ENCODE measurements at regions not wholly inside any gene's neighbourhood (a gene's known extent, or its start where the extent isn't known, plus 50 kb on each side); places are given as distances from the start of the nearest gene placed in this dataset.
A peak's percentile ranks its signal among the peaks of the same experiment; 100 is the strongest.
"Not testable (repeated sequence)": the region's sequence is repeated elsewhere in the genome, so short reads cannot be mapped to it uniquely, and the experiment has no call there.

DNA sequence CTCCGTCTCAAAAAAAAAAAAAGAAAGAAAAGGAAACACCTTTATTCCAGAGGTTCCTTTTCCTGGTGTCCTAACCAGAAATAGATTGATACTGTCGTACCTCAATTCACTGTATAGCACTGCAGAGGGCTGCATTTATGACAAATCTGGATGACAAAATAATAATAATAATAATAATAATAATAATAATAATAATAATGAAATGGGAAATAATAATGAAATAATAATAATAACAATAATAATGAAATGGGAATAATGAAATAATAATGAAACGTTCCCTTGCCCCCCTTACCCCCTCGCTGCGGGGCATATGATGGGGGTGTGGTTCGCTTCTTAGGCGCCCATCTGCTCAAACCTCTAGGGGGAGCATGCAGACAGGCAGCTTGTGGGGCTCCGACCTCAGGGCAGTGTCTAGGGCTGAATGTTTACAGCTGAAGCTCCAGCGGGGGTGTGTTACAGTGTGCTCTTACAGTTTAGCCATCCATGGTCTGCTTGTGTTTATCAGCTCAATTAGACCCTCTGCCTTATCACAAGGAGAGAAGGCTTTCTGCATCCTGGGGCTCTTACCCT lies 1088.3 kb upstream of the SEL1L start:
- no peak overlapping the region for H3K27ac Mint-ChIP-seq
- H3K27me3 Mint-ChIP-seq (ENCODE audit: low read depth), result no peaks in the 10 kb centered on the region
- H3K4me3 Mint-ChIP-seq, result no peak overlapping the region
- H3K4me1 Mint-ChIP-seq (ENCODE audit: low read depth), result no peaks in the 10 kb centered on the region
- peaks cover 9% of the 10 kb centered on the region for H3K9me3 Mint-ChIP-seq
- no peaks in the 10 kb centered on the region for H3K36me3 Mint-ChIP-seq (ENCODE audit: low read depth)

DNA sequence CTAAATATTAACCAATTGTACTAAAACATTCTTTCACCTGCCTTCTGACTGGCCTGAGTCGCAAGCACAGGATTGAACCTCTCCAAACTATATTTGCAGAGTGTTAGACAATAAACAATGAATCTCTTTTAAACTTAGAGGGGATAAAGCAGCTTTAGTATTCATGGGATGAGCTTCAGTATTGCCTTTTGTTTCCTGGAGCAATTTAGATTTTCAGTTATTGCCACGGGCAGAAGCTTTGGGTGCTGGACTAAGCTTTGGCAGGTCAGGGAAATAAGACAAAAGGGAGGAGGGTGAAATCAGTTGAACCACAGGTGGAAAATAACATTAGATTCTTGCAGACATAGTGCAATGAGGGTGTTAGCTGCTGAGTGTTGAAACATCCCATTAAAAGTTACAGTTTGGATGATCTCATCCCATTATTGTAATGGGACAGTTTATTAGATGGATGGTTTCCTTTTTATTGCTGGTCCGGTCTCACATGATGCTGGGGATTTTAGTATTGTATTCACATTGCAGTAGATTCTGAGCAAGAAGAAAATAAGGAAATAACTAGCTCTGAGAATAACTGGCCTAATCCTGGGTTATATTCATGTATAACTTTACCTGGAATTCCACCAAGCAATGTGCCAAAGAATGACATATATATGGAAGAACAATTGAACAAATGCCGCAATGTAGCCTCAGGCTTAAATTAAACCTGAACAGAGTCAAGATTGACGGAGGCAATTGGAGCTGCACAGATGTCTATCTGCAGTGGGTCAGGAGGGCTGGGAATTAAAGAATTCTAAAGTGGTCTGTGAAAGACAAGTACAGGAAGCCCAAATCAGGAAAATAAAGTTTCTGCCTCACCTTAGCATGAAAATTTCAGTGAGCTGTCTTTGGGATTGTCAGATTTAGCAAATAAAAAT lies 1092.8 kb upstream of the SEL1L start:
- no peaks in the 10 kb centered on the region for H3K4me1 Mint-ChIP-seq (ENCODE audit: low read depth)
- no peak overlapping the region for H3K4me3 Mint-ChIP-seq

DNA sequence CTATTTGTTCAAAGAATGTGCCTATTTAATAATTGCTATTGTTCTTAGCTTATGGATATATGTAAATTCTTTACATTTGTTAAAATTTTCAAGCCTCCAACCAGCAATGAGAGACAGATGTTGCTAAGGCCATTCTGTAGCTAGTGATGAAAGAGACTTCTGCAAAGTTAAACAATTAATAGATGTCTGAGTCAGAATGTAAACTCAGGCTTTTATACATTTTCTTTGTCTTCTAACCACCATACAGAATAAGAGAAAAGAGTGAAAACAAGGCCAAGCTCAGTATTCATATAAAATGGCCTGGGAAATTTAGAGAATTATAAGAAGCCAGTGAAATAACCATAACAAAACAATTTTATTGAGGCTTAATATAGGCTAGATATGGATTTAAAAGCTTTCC lies 1102.3 kb upstream of the SEL1L start:
- Mint-ChIP-seq H3K36me3 (ENCODE audit: low read depth) (no peaks in the 10 kb centered on the region), H3K9me3 (peaks cover 9% of the 10 kb centered on the region), H3K4me1 (ENCODE audit: low read depth) (no peaks in the 10 kb centered on the region), H3K27ac (no peak overlapping the region), H3K4me3 (no peak overlapping the region), H3K27me3 (ENCODE audit: low read depth) (no peaks in the 10 kb centered on the region)

More for the DNA sequence above, 1092.8 kb upstream of the SEL1L start:
- Mint-ChIP-seq H3K36me3 (ENCODE audit: low read depth) (no peaks in the 10 kb centered on the region), H3K27ac (no peak overlapping the region), H3K27me3 (ENCODE audit: low read depth) (no peaks in the 10 kb centered on the region), H3K9me3 (peaks cover 8% of the 10 kb centered on the region)

DNA sequence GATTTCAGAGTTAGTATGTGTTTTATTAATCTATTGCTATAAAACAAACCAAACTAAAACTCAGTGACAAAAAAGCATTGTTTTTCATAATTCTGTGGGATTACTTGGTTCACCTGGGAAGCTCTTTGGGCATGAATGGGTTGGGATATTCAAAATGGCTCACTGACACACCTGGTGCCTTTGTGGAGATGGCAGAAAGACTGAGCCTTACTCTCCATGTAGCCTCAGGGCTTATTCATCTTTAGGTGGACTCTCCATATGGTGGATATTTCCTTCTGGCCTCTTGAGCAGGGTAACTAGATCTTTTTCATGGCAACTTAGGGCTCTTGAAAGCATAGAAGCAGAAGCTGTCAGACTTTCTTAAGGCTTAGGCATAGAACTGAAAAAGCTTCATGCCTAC lies 1102.8 kb upstream of the SEL1L start:
- no peak overlapping the region for H3K4me3 Mint-ChIP-seq
- H3K27me3 Mint-ChIP-seq (ENCODE audit: low read depth), result no peaks in the 10 kb centered on the region
- no peak overlapping the region for H3K27ac Mint-ChIP-seq
- H3K4me1 Mint-ChIP-seq (ENCODE audit: low read depth), result no peaks in the 10 kb centered on the region
- H3K9me3 Mint-ChIP-seq, result peaks cover 8% of the 10 kb centered on the region
- H3K36me3 Mint-ChIP-seq (ENCODE audit: low read depth), result no peaks in the 10 kb centered on the region

DNA sequence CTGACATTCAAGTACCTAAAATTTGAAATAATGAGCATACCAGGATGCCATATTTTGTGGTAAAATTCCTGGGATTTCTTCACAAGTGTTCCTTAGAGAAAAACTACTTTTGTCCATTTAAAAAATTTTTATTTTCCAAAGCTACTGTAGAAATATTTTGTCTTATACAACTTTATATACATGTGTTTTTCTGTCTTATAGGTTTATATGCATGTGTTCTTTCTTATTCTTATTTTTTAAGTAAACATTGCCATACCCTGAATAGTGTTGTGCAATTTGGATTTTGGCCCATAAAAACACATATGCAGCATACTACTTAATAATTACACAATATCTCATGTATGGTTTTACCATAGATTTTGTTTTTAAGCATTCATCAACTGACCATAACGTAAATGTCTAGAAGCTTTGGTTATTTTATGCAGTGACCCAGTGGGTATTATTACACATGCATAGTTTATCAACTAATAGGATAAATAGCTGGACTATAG lies 1107.4 kb upstream of the SEL1L start:
- Mint-ChIP-seq H3K27me3 (ENCODE audit: low read depth) (no peaks in the 10 kb centered on the region), H3K9me3 (no peaks in the 10 kb centered on the region), H3K36me3 (ENCODE audit: low read depth) (no peaks in the 10 kb centered on the region), H3K27ac (no peak overlapping the region), H3K4me1 (ENCODE audit: low read depth) (no peaks in the 10 kb centered on the region), H3K4me3 (no peak overlapping the region)

DNA sequence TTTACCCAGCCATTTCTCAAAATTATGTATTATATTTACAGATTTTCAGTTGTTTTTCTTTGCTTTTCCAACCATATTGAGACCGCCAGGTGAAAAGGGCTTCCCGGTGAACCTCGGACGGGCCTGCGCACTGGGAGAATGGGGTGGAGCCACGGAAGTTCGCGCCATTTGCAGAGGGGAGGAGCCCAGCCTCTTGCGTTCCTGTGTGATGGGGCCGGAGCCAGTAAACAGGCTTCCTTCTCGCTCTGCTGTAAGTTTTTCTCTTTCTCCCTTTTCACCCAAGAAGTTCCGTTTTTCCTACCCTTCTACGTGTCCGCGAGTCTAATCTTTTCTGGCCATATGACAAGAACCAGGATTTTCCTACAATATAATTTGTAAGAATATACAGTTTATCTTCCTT lies 1108.8 kb upstream of the SEL1L start:
- Mint-ChIP-seq H3K9me3 (no peaks in the 10 kb centered on the region), H3K4me1 (ENCODE audit: low read depth) (no peaks in the 10 kb centered on the region), H3K27ac (peak overlapping the region; percentile 31), H3K36me3 (ENCODE audit: low read depth) (no peaks in the 10 kb centered on the region), H3K4me3 (peak overlapping the region; percentile 69), H3K27me3 (ENCODE audit: low read depth) (no peaks in the 10 kb centered on the region)

DNA sequence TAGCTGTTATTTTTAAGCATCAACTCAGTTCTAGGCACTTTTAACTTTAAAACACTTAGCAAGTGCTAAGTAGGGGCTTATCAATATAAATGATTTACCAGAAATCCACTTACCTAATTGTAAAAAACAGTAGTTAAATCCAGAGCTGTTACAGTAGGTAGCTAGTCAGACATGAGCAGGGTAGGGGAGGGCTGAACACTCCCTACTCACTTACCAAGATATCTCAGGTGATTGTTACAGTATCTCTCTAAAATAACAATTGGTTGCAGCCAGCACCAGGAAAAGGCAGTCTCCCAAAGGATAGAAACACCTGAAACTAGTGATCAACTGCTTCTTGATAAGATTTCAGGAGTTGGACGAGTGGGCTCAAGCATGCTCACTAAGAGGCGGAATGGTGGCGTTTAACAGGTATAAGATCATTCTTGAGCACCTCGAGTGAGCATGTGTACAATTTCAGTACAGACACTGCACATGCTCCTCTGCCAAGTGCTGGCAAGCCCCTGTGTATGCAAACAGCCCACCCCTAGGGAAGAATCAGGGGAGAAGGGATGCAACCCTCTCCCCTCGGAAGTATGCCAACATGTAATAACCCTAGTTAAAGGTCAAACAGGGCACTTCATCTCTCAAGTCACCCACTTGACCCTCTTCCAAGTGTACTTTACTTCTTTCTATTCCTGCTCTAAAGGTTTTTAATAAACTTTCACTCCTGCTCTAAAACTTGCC lies 1113.6 kb upstream of the SEL1L start:
- Mint-ChIP-seq H3K4me3 (no peak overlapping the region), H3K9me3 (no peaks in the 10 kb centered on the region), H3K27me3 (ENCODE audit: low read depth) (no peaks in the 10 kb centered on the region), H3K27ac (no peak overlapping the region), H3K4me1 (ENCODE audit: low read depth) (no peaks in the 10 kb centered on the region), H3K36me3 (ENCODE audit: low read depth) (no peaks in the 10 kb centered on the region)

DNA sequence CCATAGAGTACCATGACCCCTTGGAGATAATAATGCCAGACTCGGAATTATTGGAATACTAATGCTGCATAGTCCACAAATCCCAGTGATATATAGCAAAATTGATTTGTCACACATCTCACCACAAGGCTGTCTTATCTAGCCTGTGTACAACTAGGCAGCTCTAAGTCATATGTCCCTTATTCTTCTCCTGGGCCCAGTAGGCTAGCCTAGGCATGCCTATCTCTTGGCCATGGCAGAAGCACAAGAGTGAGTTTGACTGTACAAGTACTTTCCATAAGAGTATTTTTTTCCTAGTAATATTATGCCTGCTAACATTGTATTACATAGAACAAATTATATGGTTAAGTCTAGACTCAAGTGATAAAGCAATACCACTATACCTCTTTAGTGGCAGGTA lies 1122.1 kb upstream of the SEL1L start:
- Mint-ChIP-seq H3K9me3 (peaks cover 7% of the 10 kb centered on the region), H3K27me3 (ENCODE audit: low read depth) (no peaks in the 10 kb centered on the region), H3K36me3 (ENCODE audit: low read depth) (no peaks in the 10 kb centered on the region), H3K27ac (no peak overlapping the region), H3K4me3 (no peak overlapping the region), H3K4me1 (ENCODE audit: low read depth) (no peaks in the 10 kb centered on the region)

DNA sequence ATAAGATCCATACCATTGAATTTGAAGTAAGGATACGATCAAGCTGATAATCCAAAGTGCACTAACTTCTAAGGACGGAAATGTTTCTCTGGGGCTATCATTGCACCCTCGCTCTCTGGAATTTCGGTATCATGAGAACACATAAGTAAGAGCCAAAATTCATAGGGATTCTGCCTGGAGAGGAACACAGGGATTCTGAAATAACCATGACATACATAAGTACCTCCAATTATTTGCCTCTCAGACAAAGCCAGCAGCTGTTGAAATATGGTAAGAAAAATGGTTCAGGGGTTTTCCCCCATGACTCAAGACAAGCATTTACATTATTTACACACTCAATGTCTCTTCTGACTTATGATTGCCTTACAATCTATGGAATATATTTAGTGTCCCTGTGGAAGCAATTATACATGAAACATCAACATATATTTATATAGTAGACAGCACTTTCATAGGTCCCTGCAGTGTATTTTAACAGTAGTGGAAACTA lies 1123.6 kb upstream of the SEL1L start:
- Mint-ChIP-seq H3K27me3 (ENCODE audit: low read depth) (no peaks in the 10 kb centered on the region), H3K4me3 (no peak overlapping the region), H3K9me3 (peaks cover 7% of the 10 kb centered on the region), H3K27ac (no peak overlapping the region), H3K4me1 (ENCODE audit: low read depth) (no peaks in the 10 kb centered on the region), H3K36me3 (ENCODE audit: low read depth) (no peaks in the 10 kb centered on the region)

DNA sequence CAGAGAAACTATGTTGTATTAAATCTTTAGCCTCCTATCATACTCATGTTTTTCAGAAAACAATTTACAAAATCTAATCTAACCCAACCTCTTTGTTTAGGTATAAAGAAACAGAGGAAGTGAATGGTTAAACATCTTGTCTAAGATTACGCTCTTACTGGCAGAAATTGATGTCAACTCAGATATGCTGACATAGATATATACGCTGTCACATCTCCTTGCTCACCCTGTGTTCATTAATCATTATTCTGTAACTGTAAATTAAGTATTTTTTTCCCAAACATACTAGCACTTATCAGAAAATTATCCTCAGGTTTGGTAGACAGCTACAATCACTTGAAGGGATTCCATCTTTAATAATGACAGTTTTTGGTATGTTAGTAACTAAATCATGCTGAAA lies 1127.6 kb upstream of the SEL1L start:
- no peaks in the 10 kb centered on the region for H3K27me3 Mint-ChIP-seq (ENCODE audit: low read depth)
- no peaks in the 10 kb centered on the region for H3K36me3 Mint-ChIP-seq (ENCODE audit: low read depth)
- no peaks in the 10 kb centered on the region for H3K9me3 Mint-ChIP-seq
- no peak overlapping the region for H3K4me3 Mint-ChIP-seq
- H3K4me1 Mint-ChIP-seq (ENCODE audit: low read depth), result no peaks in the 10 kb centered on the region
- no peak overlapping the region for H3K27ac Mint-ChIP-seq

DNA sequence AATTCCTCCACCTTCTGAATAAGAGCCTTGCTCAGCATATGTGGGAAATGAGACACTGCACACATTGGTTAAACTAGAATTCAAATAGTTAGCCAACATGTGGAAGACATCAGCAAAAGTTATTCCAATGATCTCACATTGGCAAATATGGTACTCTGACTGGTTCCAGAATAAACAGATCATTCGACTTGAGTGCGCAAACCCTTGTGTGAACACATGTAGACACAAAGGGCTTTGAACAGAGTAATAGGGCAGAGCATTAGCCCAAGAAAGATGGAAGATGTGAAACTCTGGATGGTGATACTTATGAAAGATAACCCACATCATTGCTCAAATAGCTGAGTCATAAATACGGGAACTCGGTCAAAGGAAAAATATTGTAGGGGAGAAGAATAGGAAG lies 1133.4 kb upstream of the SEL1L start:
- Mint-ChIP-seq H3K27ac (no peak overlapping the region), H3K4me3 (no peak overlapping the region), H3K27me3 (ENCODE audit: low read depth) (no peaks in the 10 kb centered on the region), H3K9me3 (no peaks in the 10 kb centered on the region), H3K36me3 (ENCODE audit: low read depth) (no peaks in the 10 kb centered on the region), H3K4me1 (ENCODE audit: low read depth) (no peaks in the 10 kb centered on the region)

DNA sequence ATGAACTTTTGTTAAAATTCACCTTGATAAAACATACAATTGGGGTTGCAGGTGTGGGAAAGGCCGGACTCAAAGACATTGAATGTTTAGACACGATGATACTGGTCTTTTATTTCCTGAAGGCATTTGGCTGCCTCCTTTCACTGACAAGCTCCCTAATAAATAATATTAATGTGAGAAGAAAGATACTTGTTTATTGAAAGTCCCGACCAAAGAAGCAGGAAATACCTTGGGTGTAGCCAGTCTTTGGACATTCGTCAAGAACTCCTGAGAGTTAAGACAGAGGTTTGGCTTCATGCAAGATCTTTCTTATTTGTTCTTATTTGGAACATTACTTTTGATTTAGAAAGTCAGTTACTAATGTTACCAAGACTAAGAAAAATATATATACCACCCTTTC lies 1133.8 kb upstream of the SEL1L start:
- H3K27ac Mint-ChIP-seq, result no peak overlapping the region
- no peaks in the 10 kb centered on the region for H3K9me3 Mint-ChIP-seq
- H3K4me3 Mint-ChIP-seq, result no peak overlapping the region
- H3K4me1 Mint-ChIP-seq (ENCODE audit: low read depth), result no peaks in the 10 kb centered on the region
- no peaks in the 10 kb centered on the region for H3K27me3 Mint-ChIP-seq (ENCODE audit: low read depth)
- H3K36me3 Mint-ChIP-seq (ENCODE audit: low read depth), result no peaks in the 10 kb centered on the region

DNA sequence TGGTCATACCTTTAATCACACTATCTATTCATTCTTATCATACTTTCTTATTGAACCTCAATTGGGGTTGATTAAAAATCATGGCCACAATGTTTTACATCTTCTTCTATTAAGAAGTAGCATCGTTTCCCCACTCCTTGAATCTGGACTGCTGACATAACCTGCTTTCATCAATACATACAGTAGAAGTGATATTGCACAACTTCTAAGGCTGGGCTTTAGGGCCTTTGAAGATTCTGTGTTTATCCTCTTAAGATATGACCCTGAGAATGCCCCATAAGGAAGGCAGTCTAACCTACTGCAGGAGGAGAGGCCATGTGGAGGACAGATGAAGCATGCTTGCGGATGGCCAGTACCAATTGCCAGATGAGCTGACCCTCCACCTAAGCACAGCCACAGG lies 1142.8 kb upstream of the SEL1L start:
- H3K4me1 Mint-ChIP-seq (ENCODE audit: low read depth), result no peaks in the 10 kb centered on the region
- no peak overlapping the region for H3K27ac Mint-ChIP-seq
- H3K36me3 Mint-ChIP-seq (ENCODE audit: low read depth), result no peaks in the 10 kb centered on the region
- H3K27me3 Mint-ChIP-seq (ENCODE audit: low read depth), result no peaks in the 10 kb centered on the region
- H3K4me3 Mint-ChIP-seq, result no peak overlapping the region
- no peaks in the 10 kb centered on the region for H3K9me3 Mint-ChIP-seq

DNA sequence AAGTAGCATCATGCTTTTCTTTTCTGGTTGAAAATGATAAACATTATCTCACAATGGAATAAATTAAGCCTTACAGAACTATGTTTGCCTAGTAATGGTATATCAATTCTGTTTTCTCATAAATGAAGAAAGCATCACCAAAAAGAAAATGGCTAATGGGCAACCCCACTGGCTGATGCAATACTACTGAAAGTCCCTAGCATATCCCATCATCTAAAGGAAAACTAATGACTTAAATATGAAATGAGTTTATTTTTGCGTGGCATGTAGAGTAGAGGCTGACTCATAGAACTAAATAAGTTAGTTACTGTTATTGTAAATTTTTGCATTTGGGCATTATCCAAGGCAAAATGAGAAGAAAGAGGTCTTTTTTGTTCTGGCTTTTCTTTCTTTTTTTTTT lies 1156.3 kb upstream of the SEL1L start:
- H3K4me1 Mint-ChIP-seq (ENCODE audit: low read depth), result no peaks in the 10 kb centered on the region
- H3K4me3 Mint-ChIP-seq, result no peak overlapping the region
- H3K27ac Mint-ChIP-seq, result no peak overlapping the region
- H3K27me3 Mint-ChIP-seq (ENCODE audit: low read depth), result no peaks in the 10 kb centered on the region
- H3K36me3 Mint-ChIP-seq (ENCODE audit: low read depth), result no peaks in the 10 kb centered on the region
- peaks cover 12% of the 10 kb centered on the region for H3K9me3 Mint-ChIP-seq

DNA sequence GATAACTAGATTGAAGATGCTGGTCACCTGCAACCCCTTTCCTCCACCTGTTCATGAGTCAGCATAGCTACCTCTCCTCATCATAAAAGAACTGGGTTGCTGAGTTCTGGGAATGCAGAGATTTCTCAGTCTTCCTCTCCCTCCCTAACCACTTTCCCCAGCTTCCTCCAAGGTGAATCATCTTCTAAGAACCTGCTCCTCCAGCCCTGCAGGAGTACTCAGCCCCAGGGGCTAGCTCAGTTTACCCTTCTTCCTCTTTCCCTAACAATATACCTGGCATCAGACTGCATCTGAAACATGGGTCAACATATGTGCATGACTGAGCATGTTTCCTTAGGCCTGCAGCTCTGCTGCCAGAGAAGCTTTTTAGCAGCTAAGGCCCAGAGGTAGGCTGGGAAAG lies 1157.5 kb upstream of the SEL1L start:
- not testable (repeated sequence) for H3K27ac Mint-ChIP-seq; H3K4me1 Mint-ChIP-seq (ENCODE audit: low read depth); H3K36me3 Mint-ChIP-seq (ENCODE audit: low read depth); H3K4me3 Mint-ChIP-seq; H3K27me3 Mint-ChIP-seq (ENCODE audit: low read depth)
- peaks cover 12% of the 10 kb centered on the region for H3K9me3 Mint-ChIP-seq
